HG03571 (cell line): ENCODE measurements at regions not wholly inside any gene's neighbourhood (a gene's known extent, or its start where the extent isn't known, plus 50 kb on each side); places are given as distances from the start of the nearest gene placed in this dataset.
"Not testable (repeated sequence)": the region's sequence is repeated elsewhere in the genome, so short reads cannot be mapped to it uniquely, and the experiment has no call there.

Source experiments
- ATAC-seq: cut with Tn5 transposase; IDR thresholded peaks from one replicate; pipeline ENCODE4 v1.9.1; 2021; ENCODE audit not compliant: unreplicated experiment

DNA sequence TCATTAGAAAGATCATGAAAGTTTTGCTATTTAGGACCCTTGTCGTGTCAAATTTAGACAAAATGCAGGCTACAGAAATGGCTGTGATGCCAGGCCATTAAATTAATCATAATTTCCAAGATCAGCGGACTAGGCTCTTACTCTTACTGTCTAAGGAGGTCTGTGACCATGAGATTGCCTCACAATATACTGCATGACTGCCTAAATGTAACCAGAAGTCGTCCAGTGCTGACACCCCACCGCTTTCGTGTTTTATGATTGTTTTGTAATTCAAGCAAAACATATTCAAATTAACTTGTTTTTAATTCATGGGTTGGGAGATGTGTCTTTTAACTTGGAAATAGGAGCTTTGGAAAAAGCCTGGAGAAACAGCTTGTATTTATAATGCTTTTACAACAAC, 947.5 kb downstream of the BRINP3 start:
- ATAC-seq, result no peak

- ATAC-seq, result no peak
Measured at GRCh38 chr1:189538271-189538670, 939.4 kb downstream of the BRINP3 start.

DNA sequence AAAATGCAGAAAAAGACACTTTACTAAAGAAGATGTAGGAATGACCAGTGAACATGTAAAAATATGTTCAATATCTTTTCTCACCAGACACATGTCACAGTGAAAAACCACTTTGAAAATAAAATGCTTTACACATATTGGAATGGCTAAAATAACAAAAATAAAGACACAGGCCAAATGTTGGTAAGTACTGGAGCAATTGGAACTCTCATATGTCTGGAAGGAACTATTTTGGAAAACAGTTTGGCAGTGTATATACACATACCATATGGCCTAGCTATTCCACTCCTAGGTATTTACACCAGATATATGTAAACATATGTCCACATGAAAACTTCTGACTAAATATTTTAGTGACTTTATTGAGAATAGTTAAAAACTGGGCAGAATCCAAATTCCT, 927.2 kb downstream of the BRINP3 start:
- no peak for ATAC-seq

GRCh38 chr1:189563784-189564183, 913.9 kb downstream of the BRINP3 start:
- ATAC-seq, result no peak

DNA sequence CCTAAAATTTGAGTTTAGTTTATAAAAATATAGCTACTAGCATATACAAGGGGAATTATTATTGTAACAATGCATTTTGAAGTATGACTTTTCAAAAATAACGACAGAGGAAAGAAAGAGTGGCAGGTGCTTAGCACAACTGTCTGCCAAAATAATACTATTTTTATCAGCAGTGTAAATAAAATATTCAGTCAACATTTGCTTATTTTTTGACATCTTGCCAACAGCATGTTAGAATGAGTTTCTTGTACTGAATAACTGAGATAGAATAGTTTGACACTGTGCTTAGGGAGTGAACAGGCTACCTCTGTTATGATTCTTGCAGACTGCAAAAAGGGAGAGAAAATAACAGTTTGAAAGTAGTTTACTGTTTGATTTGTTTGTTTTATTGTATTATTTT, 909.8 kb downstream of the BRINP3 start:
- ATAC-seq, result no peak

GRCh38 chr1:189596197-189596596, 881.5 kb downstream of the BRINP3 start:
- no peak for ATAC-seq

GRCh38 chr1:189597083-189597482, 880.6 kb downstream of the BRINP3 start:
- no peak for ATAC-seq

DNA sequence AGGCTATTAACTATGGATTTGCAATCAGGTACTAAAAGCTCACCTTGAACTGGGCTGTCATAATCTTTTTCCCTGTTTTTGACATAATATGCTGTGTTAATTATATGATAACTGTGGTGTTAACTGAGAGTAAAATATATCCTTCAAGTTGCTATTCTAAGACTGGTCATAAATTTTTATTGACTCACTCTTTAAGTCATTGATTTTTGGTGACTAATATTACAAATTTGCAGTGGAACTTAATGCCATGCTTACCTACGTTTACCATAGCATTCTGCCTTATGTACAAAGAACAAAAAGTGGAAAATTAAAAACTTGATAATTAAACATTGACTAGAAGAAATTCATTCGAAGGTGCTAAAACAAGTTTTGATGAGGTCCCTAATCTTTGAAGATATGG, 872.4 kb downstream of the BRINP3 start:
- ATAC-seq, result no peak

GRCh38 chr1:189606047-189606446, 871.6 kb downstream of the BRINP3 start:
- no peak for ATAC-seq

GRCh38 chr1:189606795-189607476, 870.7 kb downstream of the BRINP3 start:
- no peak for ATAC-seq

GRCh38 chr1:189607477-189608096, 870.1 kb downstream of the BRINP3 start:
- ATAC-seq, result no peak

DNA sequence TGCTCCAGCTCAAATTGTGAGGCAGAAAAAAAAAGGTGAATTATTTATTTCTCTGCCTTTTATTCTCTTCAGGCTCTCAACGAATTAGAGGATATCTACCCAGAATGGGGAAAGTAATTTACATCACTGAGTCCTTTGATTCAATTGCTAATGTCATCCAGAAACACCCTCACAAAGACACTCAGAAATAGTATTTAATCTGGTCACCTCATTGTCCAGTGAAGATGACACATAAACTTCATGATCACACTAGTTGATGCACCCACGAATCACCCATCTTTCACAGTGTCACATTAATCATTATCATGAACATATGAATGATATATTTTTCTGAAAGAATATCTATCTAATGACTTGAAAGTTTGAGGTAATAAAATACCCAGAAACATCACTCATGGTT, 868.5 kb downstream of the BRINP3 start:
- ATAC-seq, result no peak

DNA sequence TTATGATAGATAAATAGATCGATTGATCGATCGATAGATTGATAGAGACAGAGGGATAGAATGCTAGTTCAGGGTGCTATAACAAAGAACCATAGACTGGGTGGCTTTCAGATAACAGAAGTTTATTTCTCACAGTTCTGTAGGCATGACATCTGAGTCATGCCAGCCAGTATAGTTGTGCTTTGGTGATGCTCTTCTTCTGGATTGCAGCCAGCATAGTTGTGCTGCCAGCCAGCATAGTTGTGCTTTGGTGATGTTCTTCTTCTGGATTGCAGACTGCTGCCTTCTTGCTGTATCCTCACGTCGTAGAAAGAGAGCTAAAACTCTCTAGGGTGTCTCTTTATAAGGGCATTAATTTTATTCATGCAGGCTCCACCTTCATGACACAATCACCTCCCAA, 860.8 kb downstream of the BRINP3 start:
- ATAC-seq, result no peak

- ATAC-seq, result no peak
Measured at GRCh38 chr1:189619682-189620332, 857.9 kb downstream of the BRINP3 start.

DNA sequence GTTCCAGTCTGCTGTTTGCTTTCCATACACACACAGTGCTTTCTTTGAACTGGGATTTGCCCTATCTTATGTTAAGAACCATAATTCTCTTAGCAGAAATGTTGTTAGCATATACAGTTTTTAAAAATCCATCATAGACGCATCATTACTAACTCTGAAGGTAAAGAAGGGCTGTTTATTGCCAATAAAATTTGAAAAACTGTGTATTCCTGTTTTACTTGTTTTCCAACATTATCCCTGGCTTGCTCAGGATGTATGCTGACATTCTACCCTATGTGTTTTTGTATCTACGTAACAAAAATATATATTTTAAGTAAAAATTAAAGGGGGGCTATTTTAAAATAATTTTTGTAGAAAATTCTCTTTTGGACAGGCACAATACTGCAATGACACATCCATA, 857.2 kb downstream of the BRINP3 start:
- ATAC-seq, result no peak

- ATAC-seq, result no peak
Measured at GRCh38 chr1:189623336-189623735, 854.3 kb downstream of the BRINP3 start.

- ATAC-seq, result no peak
Measured at GRCh38 chr1:189627427-189627826, 850.2 kb downstream of the BRINP3 start.

DNA sequence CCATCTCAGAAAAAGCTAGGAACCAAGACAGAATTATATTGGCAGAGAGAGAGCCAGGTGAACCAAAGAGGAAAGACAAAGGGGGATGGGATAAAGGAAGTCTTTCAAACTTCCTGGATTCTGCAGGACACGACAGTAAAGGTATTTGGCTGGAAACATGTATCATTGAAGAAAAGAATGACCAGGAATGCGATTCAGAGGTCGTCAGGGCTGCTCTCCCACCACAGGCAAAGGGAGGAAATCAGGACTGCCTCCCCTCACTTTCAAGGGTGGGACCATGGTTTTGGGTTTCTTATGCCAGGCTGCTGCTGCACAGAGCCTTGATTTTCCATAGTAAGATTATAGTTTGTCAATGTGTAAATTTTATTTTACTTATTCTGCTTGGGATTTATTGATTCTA, 848.8 kb downstream of the BRINP3 start:
- no peak for ATAC-seq

DNA sequence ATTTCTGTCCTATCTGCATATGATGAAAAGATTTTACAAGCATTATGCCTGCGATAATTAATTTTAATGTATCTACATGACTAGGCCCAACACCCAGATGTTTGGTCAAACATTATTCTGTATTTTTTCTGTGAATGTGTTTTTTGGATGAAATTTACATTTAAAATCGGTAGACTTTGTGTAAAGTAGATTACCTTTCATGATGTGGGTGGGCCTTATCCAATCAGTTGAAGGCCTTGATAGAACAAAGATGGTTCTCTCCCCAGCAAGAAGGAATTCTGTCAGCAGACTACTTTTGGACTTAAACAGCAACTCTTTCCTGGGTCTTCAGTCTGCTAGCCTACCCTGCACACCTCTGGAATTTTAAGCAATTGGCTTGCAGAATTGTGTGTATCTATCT, 844.0 kb downstream of the BRINP3 start:
- ATAC-seq, result no peak

DNA sequence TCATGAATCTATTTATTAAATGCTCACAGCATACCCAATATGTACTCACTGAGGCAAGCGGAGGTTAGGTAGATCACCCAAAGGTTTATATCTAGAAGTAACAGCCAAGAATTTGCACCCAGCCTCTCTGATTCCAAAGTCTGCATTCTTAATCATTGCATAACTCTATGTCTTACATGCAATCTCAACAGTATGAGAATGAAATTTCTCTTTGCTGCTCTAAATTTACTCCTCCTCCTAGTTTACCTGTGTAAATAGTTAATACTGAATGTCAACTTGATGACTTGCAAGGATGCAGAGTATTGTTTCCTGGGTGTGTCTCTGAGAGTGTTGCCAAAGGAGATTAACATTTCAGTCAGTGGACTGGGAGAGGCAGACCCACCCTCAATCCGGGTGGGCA, 840.6 kb downstream of the BRINP3 start:
- ATAC-seq, result no peak

- not testable (repeated sequence) for ATAC-seq
Measured at GRCh38 chr1:189644156-189644555, 833.5 kb downstream of the BRINP3 start.

DNA sequence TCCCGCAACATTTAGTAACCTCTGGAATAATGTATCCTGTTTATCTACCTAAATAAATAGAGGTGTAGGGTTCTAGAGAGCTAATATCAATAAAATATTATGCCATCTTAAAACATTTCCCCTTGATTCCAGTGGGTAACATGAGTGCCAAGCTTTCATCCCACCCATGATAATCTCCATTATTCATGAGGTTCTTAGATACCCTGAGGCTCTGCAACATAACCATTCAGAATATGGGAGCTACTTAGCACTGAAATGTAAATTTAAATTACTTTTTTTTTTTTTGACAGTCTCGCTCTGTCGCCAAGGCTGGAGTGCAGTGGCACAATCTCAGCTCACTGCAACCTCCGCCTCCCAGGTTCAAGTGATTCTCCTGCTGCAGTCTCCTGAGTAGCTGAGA, 832.7 kb downstream of the BRINP3 start:
- ATAC-seq, result no peak
